Erythroblast (primary cell): ENCODE measurements at regions not wholly inside any gene's neighbourhood (a gene's known extent, or its start where the extent isn't known, plus 50 kb on each side); places are given as distances from the start of the nearest gene placed in this dataset.

Experiments used
- GATA1 ChIP-seq: IDR thresholded peaks from 2 replicates; pipeline ENCODE4 v1.6.1; 2011; ENCODE audit warnings: low read depth, mild to moderate bottlenecking, control low read depth, low read length, moderate library complexity
- POLR2A ChIP-seq: IDR thresholded peaks from 2 replicates; pipeline ENCODE4 v1.6.1; 2011; ENCODE audit warnings: mild to moderate bottlenecking, low read length

GRCh38 chr5:61974680-61975079, 331.3 kb upstream of the KIF2A start:
- no peak for TF ChIP-seq POLR2A
- TF ChIP-seq GATA1, result no peak
